AG09309 (cell line): ENCODE measurements at regions not wholly inside any gene's neighbourhood (a gene's known extent, or its start where the extent isn't known, plus 50 kb on each side); places are given as distances from the start of the nearest gene placed in this dataset.

ENCODE experiments used
- DNase-seq: peaks from one replicate; pipeline ENCODE4 v3.0.0-alpha.2; 2010; ENCODE audit warnings: low read depth
- H3K4me3 ChIP-seq: 2 replicates; pipeline ENCODE4 v1.5.1; 2011; ENCODE audit warnings: mild to moderate bottlenecking, low read depth, low read length, moderate library complexity; ENCODE audit not compliant: control insufficient read depth
- CTCF ChIP-seq: IDR thresholded peaks from 2 replicates; pipeline ENCODE4 v1.5.1; 2011; ENCODE audit warnings: mild to moderate bottlenecking, low read depth, low read length, inconsistent platforms; ENCODE audit not compliant: insufficient read depth, control insufficient read depth; ENCODE audit errors: missing control alignments

- H3K4me3 ChIP-seq = no peak overlapping the region
These were observed 390.1 kb downstream of the PDGFC start for GRCh38 chr4:156581282-156582063.

GRCh38 chr4:156578713-156579112 lies 392.9 kb downstream of the PDGFC start:
- H3K4me3 ChIP-seq = no peak overlapping the region
- DNase-seq = no peak
- no peak for TF ChIP-seq CTCF

More at GRCh38 chr4:156581282-156582063, 390.1 kb downstream of the PDGFC start:
- TF ChIP-seq CTCF = no peak
- no peak for DNase-seq

- H3K4me3 ChIP-seq = no peak overlapping the region
- no peak for TF ChIP-seq CTCF
- DNase-seq = no peak
These were observed 393.6 kb downstream of the PDGFC start for GRCh38 chr4:156578005-156578404.

- no peak for TF ChIP-seq CTCF
- H3K4me3 ChIP-seq = no peak overlapping the region
- no peak for DNase-seq
These were observed 394.7 kb downstream of the PDGFC start for GRCh38 chr4:156576946-156577345.

GRCh38 chr4:156575430-156576073 lies 396.0 kb downstream of the PDGFC start:
- TF ChIP-seq CTCF = no peak
- DNase-seq = no peak

GRCh38 chr4:156571146-156571545 lies 400.5 kb downstream of the PDGFC start:
- no peak overlapping the region for H3K4me3 ChIP-seq
- no peak for TF ChIP-seq CTCF
- DNase-seq = no peak

More at GRCh38 chr4:156575430-156576073, 396.0 kb downstream of the PDGFC start:
- no peak overlapping the region for H3K4me3 ChIP-seq

- no peak for TF ChIP-seq CTCF
- H3K4me3 ChIP-seq = no peak overlapping the region
- no peak for DNase-seq
These were observed 402.1 kb downstream of the PDGFC start for GRCh38 chr4:156569535-156569934.
